Peyer's patch (tissue), 4 donors: ENCODE measurements at regions not wholly inside any gene's neighbourhood (a gene's known extent, or its start where the extent isn't known, plus 50 kb on each side); places are given as distances from the start of the nearest gene placed in this dataset.

Experiments used
- CTCF ChIP-seq, 6 experiments: fragments of 450-650 bp in 4 of 6; fragments of 200-600 bp in 2 of 6; sonication (generic) in 1 of 6; IDR thresholded peaks; one replicate each; pipeline ENCODE4 v1.5.1; 2017 to 2019; ENCODE audit warnings: antibody characterized with exemption in 6 of 6, mild to moderate bottlenecking in 3 of 6, moderate library complexity in 1 of 6
- POLR2A ChIP-seq, 2 donors: fragments of 450-650 bp; IDR thresholded peaks; one replicate each; pipeline ENCODE4 v1.5.1; 2017; ENCODE audit warnings: antibody characterized with exemption in 2 of 2, mild to moderate bottlenecking in 2 of 2, moderate library complexity in 2 of 2

DNA sequence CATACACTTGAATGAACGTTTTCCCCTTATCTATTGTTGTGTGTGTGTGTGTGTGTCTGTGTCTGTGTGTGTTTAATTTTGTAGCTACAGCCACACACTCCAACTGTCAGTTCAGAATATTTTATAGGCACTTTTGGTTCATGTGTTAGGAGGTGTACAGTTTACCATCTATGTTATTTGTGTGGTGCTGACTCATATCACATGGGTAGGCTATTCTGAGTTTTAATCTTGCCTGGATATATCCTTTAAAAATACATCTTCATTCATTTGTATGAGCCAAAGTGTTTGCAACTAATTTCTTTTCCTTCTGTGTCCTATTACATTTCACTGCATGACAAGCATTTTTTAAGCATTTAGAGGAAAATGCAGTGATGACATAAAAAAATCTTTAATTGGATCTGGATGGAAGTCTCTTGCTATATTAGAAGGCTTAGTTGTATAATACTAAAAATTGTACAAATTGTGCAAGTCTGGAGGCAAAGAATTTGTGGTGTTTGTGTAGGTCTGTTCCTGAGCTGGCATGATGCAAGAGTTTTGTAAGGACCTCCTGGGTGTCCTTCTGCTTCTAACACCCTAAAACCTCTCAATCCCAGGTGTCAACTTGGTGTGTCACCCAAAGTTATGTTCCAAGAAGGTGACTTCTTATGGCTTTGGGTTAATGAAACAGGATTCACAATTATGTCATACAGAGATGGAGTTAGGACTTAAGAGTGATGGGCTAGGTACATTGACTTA is 52.4 kb upstream of the HMHB1 start:
- TF ChIP-seq POLR2A (IDR thresholded peaks at IDR 0.05) = no peak
- TF ChIP-seq CTCF (IDR thresholded peaks at IDR 0.05) = no peak
